PC-3 (cell line): ENCODE measurements at regions not wholly inside any gene's neighbourhood (a gene's known extent, or its start where the extent isn't known, plus 50 kb on each side); places are given as distances from the start of the nearest gene placed in this dataset.

ENCODE experiments used
- ATAC-seq: fragments of 200-7000 bp; cut with Tn5 transposase; 2 replicates; pipeline ENCODE4 v1.9.1; 2020; ENCODE audit warnings: mild to moderate bottlenecking, moderate library complexity
- BruUV-seq: library from RNA; stranded (reverse); fragments of 400-500 nt; replicated peaks from 2 replicates; lab custom pipeline; 2021; lab: Mats Ljungman, UMichigan
- CTCF ChIA-PET: fragments of 300-600 bp; sonication (Branson Sonifier 250); formaldehyde crosslinking; loops from one replicate; lab custom pipeline; 2022; ENCODE audit warnings: antibody characterized with exemption; lab: Charles Lee
- POLR2A ChIA-PET: fragments of 300-600 bp; sonication (Branson Sonifier 250); formaldehyde crosslinking; loops from one replicate; lab custom pipeline; 2022; ENCODE audit warnings: antibody characterized with exemption; ENCODE audit not compliant: unreplicated experiment; lab: Charles Lee
- DNase-seq: peaks from one replicate; pipeline ENCODE4 v3.0.0-alpha.2; 2015
- H2AFZ ChIP-seq: fragments of 300-600 bp; sonication (generic); 2 replicates; pipeline ENCODE4 v1.6.0; 2016; ENCODE audit warnings: antibody characterized with exemption, low read length
- H3F3A ChIP-seq: fragments of 300-600 bp; sonication (generic); one replicate; pipeline ENCODE4 v1.6.0; 2017; ENCODE audit warnings: antibody characterized with exemption, low read length, control low read depth, mild to moderate bottlenecking; ENCODE audit not compliant: unreplicated experiment
- H3K27ac ChIP-seq: fragments of 300-600 bp; sonication (generic); 2 replicates; pipeline ENCODE4 v1.5.1; 2016; ENCODE audit warnings: mild to moderate bottlenecking, low read length
- H3K27me3 ChIP-seq: fragments of 300-600 bp; sonication (generic); 2 replicates; pipeline ENCODE4 v1.6.1; 2016; ENCODE audit warnings: low read length, mixed read lengths
- H3K36me3 ChIP-seq: fragments of 300-600 bp; sonication (generic); 2 replicates; pipeline ENCODE4 v1.6.1; 2016; ENCODE audit warnings: low read depth, mixed run types, low read length, mixed read lengths
- H3K4me1 ChIP-seq: fragments of 300-600 bp; sonication (generic); 2 replicates; pipeline ENCODE4 v1.5.1; 2016; ENCODE audit warnings: low read length; ENCODE audit not compliant: insufficient read depth
- H3K4me2 ChIP-seq: fragments of 300-600 bp; sonication (generic); 2 replicates; pipeline ENCODE4 v1.6.0; 2016; ENCODE audit warnings: low read length
- H3K4me3 ChIP-seq: fragments of 300-600 bp; sonication (generic); 2 replicates; pipeline ENCODE4 v1.5.1; 2016; ENCODE audit warnings: mild to moderate bottlenecking, low read length, mixed read lengths
- H3K79me2 ChIP-seq: fragments of 300-600 bp; sonication (generic); 2 replicates; pipeline ENCODE4 v1.6.1; 2017; ENCODE audit warnings: low read length, mixed read lengths
- H3K9ac ChIP-seq: fragments of 300-600 bp; sonication (generic); 2 replicates; pipeline ENCODE4 v1.6.0; 2016; ENCODE audit warnings: mild to moderate bottlenecking, low read length
- H3K9me2 ChIP-seq: fragments of 300-600 bp; sonication (generic); replicated peaks from 2 replicates; pipeline ENCODE4 v1.6.1; 2016; ENCODE audit warnings: mixed run types, low read length, mixed read lengths
- H3K9me3 ChIP-seq: fragments of 300-600 bp; sonication (generic); 2 replicates; pipeline ENCODE4 v1.6.1; 2016; ENCODE audit warnings: low read length, mixed read lengths
- H4K20me1 ChIP-seq: fragments of 300-600 bp; sonication (generic); 2 replicates; pipeline ENCODE4 v1.6.1; 2016; ENCODE audit warnings: low read length, mixed read lengths
- EZH2 ChIP-seq: fragments of 300-600 bp; sonication (generic); IDR thresholded peaks from one replicate; pipeline ENCODE4 v1.6.1; 2017; ENCODE audit warnings: antibody characterized with exemption, mild to moderate bottlenecking, low read length; ENCODE audit not compliant: unreplicated experiment
- EZH2phosphoT487 ChIP-seq: fragments of 300-600 bp; sonication (generic); IDR thresholded peaks from 2 replicates; pipeline ENCODE4 v1.6.1; 2018; ENCODE audit warnings: mild to moderate bottlenecking, antibody characterized with exemption, low read length, borderline replicate concordance
- intact Hi-C: fragments of 100-400 bp; cut with micrococcal nuclease; formaldehyde crosslinking; loops from 2 replicates; pipeline ENCODE4 v1.9.0; 2023
- TF ChIP-seq, protein P1 (sequence below): fragments of 300-600 bp; sonication (generic); conservative IDR thresholded peaks from 2 replicates; pipeline ENCODE4 v1.5.1; 2017; ENCODE audit warnings: antibody characterized with exemption, low read depth, mild to moderate bottlenecking, low read length

DNA sequence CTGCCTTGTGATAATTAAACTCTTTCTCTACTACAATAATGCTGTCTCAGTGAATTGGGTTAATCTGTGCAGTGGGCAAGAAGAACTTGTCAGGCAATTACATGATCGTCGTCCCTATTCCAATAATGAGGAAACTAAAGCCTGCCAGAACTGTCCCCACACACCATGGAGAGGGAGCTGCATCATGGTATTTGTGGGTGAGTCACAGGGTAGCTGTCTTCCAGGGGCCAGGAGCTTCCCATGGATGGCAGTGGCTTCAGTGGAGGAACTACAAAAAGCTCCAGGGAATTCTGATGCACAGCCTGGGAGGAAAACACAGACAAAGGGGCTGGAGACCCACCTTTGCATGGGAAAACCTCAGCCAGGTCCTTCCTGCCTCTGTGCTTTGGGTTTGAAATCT is 83.3 kb upstream of the C16orf82 start:
- DNase-seq (no peak), ATAC-seq (no peak)
- no peaks in the 10 kb centered on the region for H3K4me1 ChIP-seq
- no peaks in the 10 kb centered on the region for H3F3A ChIP-seq
- no peaks in the 10 kb centered on the region for H3K79me2 ChIP-seq
- CTCF ChIA-PET = no interaction called here
- intact Hi-C loops = no loop called here
- POLR2A ChIA-PET = no interaction called here
- H3K4me2 ChIP-seq = no peak overlapping the region
- TF ChIP-seq, protein P1, sequence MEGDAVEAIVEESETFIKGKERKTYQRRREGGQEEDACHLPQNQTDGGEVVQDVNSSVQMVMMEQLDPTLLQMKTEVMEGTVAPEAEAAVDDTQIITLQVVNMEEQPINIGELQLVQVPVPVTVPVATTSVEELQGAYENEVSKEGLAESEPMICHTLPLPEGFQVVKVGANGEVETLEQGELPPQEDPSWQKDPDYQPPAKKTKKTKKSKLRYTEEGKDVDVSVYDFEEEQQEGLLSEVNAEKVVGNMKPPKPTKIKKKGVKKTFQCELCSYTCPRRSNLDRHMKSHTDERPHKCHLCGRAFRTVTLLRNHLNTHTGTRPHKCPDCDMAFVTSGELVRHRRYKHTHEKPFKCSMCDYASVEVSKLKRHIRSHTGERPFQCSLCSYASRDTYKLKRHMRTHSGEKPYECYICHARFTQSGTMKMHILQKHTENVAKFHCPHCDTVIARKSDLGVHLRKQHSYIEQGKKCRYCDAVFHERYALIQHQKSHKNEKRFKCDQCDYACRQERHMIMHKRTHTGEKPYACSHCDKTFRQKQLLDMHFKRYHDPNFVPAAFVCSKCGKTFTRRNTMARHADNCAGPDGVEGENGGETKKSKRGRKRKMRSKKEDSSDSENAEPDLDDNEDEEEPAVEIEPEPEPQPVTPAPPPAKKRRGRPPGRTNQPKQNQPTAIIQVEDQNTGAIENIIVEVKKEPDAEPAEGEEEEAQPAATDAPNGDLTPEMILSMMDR = no peak
- TF ChIP-seq EZH2phosphoT487 = no peak
- no peak for TF ChIP-seq EZH2
- no peaks in the 10 kb centered on the region for H3K9me2 ChIP-seq
- H3K9ac ChIP-seq = no peak overlapping the region
- H3K9me3 ChIP-seq = no peaks in the 10 kb centered on the region
- H3K27ac ChIP-seq = no peak overlapping the region
- H4K20me1 ChIP-seq = no peaks in the 10 kb centered on the region
- H2AFZ ChIP-seq = no peak overlapping the region
- no peaks in the 10 kb centered on the region for H3K36me3 ChIP-seq
- BruUV-seq = no TSS peak
- no peaks in the 10 kb centered on the region for H3K27me3 ChIP-seq
- no peak overlapping the region for H3K4me3 ChIP-seq

DNA sequence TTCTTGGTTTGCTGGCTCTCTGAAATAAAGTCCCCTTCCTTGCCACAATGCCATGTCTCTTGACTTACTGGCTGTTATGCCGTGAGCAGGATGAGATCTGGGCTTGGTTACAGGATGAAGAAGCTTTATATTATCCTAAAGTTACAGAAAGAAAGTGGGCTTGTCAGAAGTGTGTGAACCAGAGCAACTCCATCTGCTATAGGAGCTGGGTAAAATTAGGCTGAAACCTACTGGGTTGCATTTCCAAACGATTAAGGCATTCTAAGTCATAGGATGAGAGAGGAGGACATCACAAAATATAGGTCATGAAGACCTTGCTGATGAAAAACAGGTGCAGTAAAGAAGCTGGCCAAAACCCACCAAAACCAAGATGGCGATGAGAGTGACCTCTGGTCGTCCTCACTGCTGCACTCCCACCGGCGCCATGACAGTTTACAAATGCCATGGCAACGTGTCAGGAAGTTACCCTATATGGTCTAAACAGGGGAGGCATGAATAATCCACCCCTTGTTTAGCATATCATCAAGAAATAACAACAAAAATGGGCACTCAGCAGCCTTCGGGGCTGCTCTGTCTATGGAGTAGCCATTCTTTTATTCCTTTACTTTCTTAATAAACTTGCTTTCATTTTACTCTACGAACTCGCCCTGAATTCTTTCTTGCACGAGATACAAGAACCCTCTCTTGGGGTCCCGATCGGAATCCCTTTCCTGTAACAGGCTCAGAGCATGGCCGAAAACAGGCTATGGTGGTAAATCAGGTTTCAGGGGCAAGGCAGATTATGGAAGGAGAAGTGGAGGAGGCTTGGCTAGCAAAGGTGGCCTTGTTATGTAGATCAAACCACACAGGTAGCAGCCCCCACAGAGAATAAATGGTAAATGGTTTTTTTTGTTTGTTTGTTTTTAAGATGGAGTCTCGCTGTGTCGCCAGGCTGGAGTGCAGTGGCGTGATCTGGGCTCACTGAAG is 81.3 kb upstream of the C16orf82 start:
- CTCF ChIA-PET = no interaction called here
- Histone ChIP-seq H3K9ac (no peak overlapping the region), H3K27ac (no peak overlapping the region), H3K36me3 (no peaks in the 10 kb centered on the region), H3F3A (no peaks in the 10 kb centered on the region), H3K27me3 (no peaks in the 10 kb centered on the region), H3K9me2 (no peaks in the 10 kb centered on the region), H3K4me2 (no peak overlapping the region), H2AFZ (no peak overlapping the region), H3K4me3 (no peak overlapping the region), H3K9me3 (no peaks in the 10 kb centered on the region), H3K4me1 (no peaks in the 10 kb centered on the region), H4K20me1 (no peaks in the 10 kb centered on the region), H3K79me2 (no peaks in the 10 kb centered on the region)
- DNase-seq = no peak
- TF ChIP-seq, protein P1 = no peak
- TF ChIP-seq EZH2 = no peak
- no peak for TF ChIP-seq EZH2phosphoT487
- POLR2A ChIA-PET = no interaction called here
- ATAC-seq = no peak
- intact Hi-C loops = no loop called here
- BruUV-seq = no TSS peak

DNA sequence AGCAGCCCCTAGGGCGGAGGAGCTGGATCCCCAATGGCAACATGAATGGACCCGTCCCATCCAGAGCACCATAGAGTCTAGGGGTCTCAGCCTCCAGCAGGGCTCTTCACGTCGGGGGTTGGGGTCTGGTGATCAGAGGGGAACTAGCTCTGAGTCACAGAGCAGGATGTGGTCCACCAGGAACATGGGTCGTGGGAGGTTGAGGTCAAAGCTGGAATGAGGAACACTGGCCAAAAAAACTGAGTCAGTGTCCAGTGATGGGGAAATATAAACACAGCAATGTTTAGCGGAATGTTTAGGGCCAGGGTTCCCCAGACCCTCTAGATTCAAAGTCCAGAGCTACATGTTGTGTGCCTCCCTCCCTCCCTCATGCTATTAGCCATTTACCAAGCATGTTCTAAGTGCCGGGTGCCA is 79.1 kb upstream of the C16orf82 start:
- no peak overlapping the region for H3K27ac ChIP-seq
- no peaks in the 10 kb centered on the region for H3K27me3 ChIP-seq
- H4K20me1 ChIP-seq = no peaks in the 10 kb centered on the region
- ChIA-PET POLR2A (no interaction called here), CTCF (no interaction called here)
- no peaks in the 10 kb centered on the region for H3K36me3 ChIP-seq
- no peak overlapping the region for H3K4me3 ChIP-seq
- H3K4me1 ChIP-seq = no peaks in the 10 kb centered on the region
- no peak overlapping the region for H3K4me2 ChIP-seq
- no peaks in the 10 kb centered on the region for H3F3A ChIP-seq
- no peaks in the 10 kb centered on the region for H3K9me3 ChIP-seq
- no peak overlapping the region for H2AFZ ChIP-seq
- no peaks in the 10 kb centered on the region for H3K9me2 ChIP-seq
- TF ChIP-seq EZH2 = no peak
- TF ChIP-seq, protein P1 = no peak
- no peak for TF ChIP-seq EZH2phosphoT487
- no peak overlapping the region for H3K9ac ChIP-seq
- ATAC-seq (no peak), DNase-seq (no peak)
- no TSS peak for BruUV-seq
- intact Hi-C loops = no loop called here
- H3K79me2 ChIP-seq = no peaks in the 10 kb centered on the region
